ENCODE measurements at regions not wholly inside any gene's neighbourhood (a gene's known extent, or its start where the extent isn't known, plus 50 kb on each side); places are given as distances from the start of the nearest gene placed in this dataset.

GRCh38 chr1:94698759-94699502 lies 121.2 kb upstream of the SLC44A3 start:
- no peak for DNase-seq (ENCODE audit: low spot score)
- in situ Hi-C loops (cut with MboI; ENCODE audit: low pct_unique_long_range_greater_than_20kb, low sequenced_read_pairs, unreplicated experiment) = no loop called here

GRCh38 chr1:94698356-94698755 lies 121.8 kb upstream of the SLC44A3 start:
- DNase-seq (ENCODE audit: low spot score) = no peak
- TF ChIP-seq CTCF (IDR thresholded peaks at IDR 0.05; ENCODE audit: extremely low read depth, insufficient read depth, missing control alignments) = no peak
- in situ Hi-C loops (cut with MboI; ENCODE audit: low pct_unique_long_range_greater_than_20kb, low sequenced_read_pairs, unreplicated experiment) = no loop called here

More at GRCh38 chr1:94698759-94699502, 121.2 kb upstream of the SLC44A3 start:
- TF ChIP-seq CTCF (IDR thresholded peaks at IDR 0.05; ENCODE audit: extremely low read depth, insufficient read depth, missing control alignments) = no peak

GRCh38 chr1:94697839-94698238 lies 122.3 kb upstream of the SLC44A3 start:
- TF ChIP-seq CTCF (IDR thresholded peaks at IDR 0.05; ENCODE audit: extremely low read depth, insufficient read depth, missing control alignments) = no peak
- in situ Hi-C loops (cut with MboI; ENCODE audit: low pct_unique_long_range_greater_than_20kb, low sequenced_read_pairs, unreplicated experiment) = no loop called here
- DNase-seq (ENCODE audit: low spot score) = no peak

- no peak for DNase-seq (ENCODE audit: low spot score)
- TF ChIP-seq CTCF (IDR thresholded peaks at IDR 0.05; ENCODE audit: extremely low read depth, insufficient read depth, missing control alignments) = no peak
- in situ Hi-C loops (cut with MboI; ENCODE audit: low pct_unique_long_range_greater_than_20kb, low sequenced_read_pairs, unreplicated experiment) = no loop called here
Measured at GRCh38 chr1:94694226-94694915, 125.8 kb upstream of the SLC44A3 start.

- in situ Hi-C loops (cut with MboI; ENCODE audit: low pct_unique_long_range_greater_than_20kb, low sequenced_read_pairs, unreplicated experiment) = no loop called here
- no peak for TF ChIP-seq CTCF (IDR thresholded peaks at IDR 0.05; ENCODE audit: extremely low read depth, insufficient read depth, missing control alignments)
- DNase-seq (ENCODE audit: low spot score) = no peak
Measured at GRCh38 chr1:94693435-94693834, 126.7 kb upstream of the SLC44A3 start.

- no peak for TF ChIP-seq CTCF (IDR thresholded peaks at IDR 0.05; ENCODE audit: extremely low read depth, insufficient read depth, missing control alignments)
- in situ Hi-C loops (cut with MboI; ENCODE audit: low pct_unique_long_range_greater_than_20kb, low sequenced_read_pairs, unreplicated experiment) = no loop called here
- DNase-seq (ENCODE audit: low spot score) = no peak
Measured at GRCh38 chr1:94693029-94693428, 127.1 kb upstream of the SLC44A3 start.

Data from GM13977 (cell line).